22Rv1 (cell line): ENCODE measurements at regions not wholly inside any gene's neighbourhood (a gene's known extent, or its start where the extent isn't known, plus 50 kb on each side); places are given as distances from the start of the nearest gene placed in this dataset.

ENCODE experiments used
- CTCF ChIP-seq: fragments of 450-650 bp; IDR thresholded peaks from 2 replicates; pipeline ENCODE4 v1.5.1; 2017; ENCODE audit warnings: mild to moderate bottlenecking
- ZFX ChIP-seq: fragments of 450-650 bp; IDR thresholded peaks from 2 replicates; pipeline ENCODE4 v1.6.1; 2017; ENCODE audit warnings: antibody characterized with exemption, borderline replicate concordance

- TF ChIP-seq CTCF = no peak
- no peak for TF ChIP-seq ZFX
Measured at GRCh38 chr2:145623136-145623535, 1103.2 kb upstream of the ZEB2 start.
